T-helper 1 cell treated with Interleukin-12 subunit alpha and Interleukin-12 subunit beta and Interleukin-4 antibody, amounts not matched to agents 30 ng/mL and 1 ng/mL, for 36 hours (primary cell): ENCODE measurements at regions not wholly inside any gene's neighbourhood (a gene's known extent, or its start where the extent isn't known, plus 50 kb on each side); places are given as distances from the start of the nearest gene placed in this dataset.
"Not testable (repeated sequence)": the region's sequence is repeated elsewhere in the genome, so short reads cannot be mapped to it uniquely, and the experiment has no call there.

ENCODE experiments used
- intact Hi-C: fragments of 100-400 bp; cut with micrococcal nuclease; formaldehyde crosslinking; loops from one replicate; pipeline ENCODE4 v1.15.1; 2024

- intact Hi-C loops: no loop called here
Measured at GRCh38 chr19:28456708-28457320, 756.1 kb downstream of the UQCRFS1 start.

DNA sequence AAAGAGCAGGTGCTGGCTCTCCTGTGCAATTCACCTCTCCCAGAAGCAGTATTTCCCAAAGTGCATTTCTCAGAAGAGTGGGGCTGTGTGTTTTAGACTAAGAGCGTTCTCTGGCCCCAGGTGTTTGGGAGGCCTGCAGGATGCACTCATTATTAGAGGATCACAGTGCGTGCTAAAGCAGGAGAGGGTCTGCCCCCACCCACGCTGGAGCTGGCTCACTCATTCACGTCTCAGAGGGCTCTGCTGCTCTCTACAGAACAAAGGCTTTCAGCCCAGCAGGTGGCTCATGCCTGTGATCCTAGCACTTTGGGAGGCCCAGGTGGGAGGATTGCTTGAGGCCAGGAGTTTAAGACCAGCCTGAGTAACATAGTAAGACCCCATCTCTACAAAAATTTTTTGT is 756.7 kb downstream of the UQCRFS1 start:
- intact Hi-C loops: no loop called here

DNA sequence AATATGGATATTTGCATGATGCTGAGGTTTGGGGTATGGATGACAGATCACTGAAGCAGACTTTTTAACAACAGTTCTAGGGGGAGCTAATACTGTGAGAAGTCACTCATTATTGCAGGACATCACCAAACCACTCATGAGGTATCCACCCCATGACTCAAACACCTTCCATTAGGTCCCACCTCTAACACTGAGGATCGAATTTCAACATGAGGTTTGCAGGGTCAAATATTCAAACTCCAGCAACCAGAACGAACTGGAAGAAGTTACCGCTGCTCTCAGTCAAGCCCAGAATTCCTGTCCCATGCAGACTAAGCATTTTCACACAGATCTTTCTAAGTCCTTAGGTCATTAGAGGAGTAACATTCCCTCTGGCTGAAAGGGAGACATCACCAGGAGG is 758.9 kb downstream of the UQCRFS1 start:
- intact Hi-C loops: no loop called here

- intact Hi-C loops: no loop called here
Measured at GRCh38 chr19:28453420-28453819, 759.5 kb downstream of the UQCRFS1 start.

- intact Hi-C loops: no loop called here
Measured at GRCh38 chr19:28449803-28450202, 763.1 kb downstream of the UQCRFS1 start.

DNA sequence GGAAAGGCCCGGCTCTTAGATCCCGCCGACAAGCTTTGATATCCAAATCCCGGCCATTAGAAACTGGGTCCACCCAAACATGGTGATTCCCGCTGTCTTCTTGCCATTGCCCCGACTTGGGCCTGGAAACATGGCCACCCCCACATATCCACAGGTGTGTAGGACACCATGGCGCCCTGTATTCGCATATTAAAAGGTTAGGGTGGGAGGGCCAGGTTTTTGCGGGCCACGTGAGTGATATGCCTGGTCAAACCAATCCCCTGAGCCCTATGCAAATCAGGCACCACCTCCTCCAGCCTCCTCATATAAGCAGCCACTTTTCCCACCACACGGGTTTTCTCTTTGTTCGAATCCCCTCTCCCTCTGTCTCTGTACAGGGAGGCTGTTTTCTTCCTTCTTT is 766.4 kb downstream of the UQCRFS1 start:
- intact Hi-C loops: no loop called here

GRCh38 chr19:28445826-28446225 is 767.1 kb downstream of the UQCRFS1 start:
- intact Hi-C loops: no loop called here

DNA sequence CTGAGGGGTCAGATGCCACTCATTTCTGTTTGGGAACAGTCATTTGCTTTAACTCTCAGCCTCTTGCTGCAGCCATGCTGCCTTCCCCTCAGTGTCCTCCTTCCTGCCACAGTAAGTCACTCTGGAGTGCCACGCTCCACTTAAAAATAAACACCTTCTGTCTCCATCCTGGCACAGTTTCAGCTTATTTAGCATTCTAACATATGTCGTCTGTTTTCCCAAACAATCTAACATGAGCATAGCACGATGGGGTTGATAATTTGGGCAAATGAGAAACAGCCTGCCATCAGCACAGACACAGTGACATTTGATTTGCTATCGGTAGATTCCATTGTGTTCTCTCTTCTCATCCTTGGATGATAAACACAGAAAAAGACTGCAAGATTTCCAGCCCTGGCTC is 768.6 kb downstream of the UQCRFS1 start:
- intact Hi-C loops: no loop called here

- intact Hi-C loops: no loop called here
Measured at GRCh38 chr19:28443361-28443760, 769.6 kb downstream of the UQCRFS1 start.

DNA sequence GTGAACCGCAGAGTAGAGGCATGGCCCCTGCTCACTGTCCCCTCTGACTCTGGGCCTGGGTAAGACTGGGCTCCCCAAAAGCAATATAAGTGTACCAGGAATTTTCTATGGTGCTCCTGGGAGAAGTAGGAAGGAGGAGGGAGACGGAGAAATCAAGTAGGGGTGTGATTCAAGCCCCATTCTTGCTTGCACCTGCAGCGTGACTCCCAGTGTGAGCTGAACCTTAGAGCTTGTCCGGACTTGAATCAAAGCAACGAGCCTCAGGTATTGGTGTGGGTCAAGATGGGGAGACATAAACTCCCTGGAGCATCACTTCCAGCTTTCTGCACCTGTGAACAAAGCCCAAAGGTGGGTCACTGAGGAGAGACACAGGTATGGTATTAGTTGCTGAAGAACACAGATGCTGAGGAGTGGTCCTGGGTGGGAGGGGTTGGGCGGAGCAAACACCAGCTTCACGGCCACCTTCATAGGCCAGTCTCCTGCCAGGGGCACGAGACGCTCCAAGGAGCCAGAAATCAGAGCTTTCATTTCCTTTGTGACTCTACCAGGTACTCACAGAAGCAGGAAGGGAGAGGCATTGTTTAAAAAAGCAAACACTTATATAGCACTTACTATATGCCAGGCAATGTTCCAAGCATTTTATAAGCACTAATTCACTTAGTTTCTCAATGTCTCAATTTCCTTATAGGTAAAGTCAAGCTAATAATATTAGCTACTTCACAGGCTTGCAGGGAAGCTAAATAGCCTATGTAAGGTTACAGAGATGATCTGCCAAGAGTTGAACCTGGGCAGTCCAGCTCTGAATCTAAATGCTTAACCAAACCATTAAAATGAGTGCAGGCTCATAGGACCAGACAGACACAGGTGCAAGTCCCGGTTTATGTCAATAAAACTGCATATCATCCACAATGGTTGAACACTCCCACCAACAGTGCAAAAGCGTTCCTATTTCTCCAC is 775.3 kb downstream of the UQCRFS1 start:
- intact Hi-C loops: no loop called here

GRCh38 chr19:28436320-28436719 is 776.6 kb downstream of the UQCRFS1 start:
- intact Hi-C loops: no loop called here

- intact Hi-C loops: no loop called here
Measured at GRCh38 chr19:28435551-28436271, 777.2 kb downstream of the UQCRFS1 start.

DNA sequence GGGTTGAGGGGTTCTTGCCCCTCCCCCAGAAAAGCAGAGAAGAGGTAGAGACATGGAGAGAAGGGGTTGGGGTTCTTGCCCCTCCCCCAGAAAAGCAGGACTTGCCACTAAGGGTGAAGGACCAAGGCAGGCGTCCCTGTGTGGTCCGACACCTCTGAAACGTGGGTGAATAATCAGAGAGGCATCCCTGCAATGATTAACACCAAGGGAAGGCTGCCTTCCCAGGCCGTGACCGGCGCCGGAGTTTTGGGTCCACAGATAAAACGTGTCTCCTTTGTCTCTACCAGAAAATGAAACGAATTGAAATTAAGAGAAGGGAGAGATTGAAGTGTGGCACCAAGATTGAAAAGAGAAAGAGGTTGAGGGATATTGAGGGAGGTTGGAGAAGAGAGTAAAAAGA is 778.2 kb downstream of the UQCRFS1 start:
- intact Hi-C loops: not testable (repeated sequence)

DNA sequence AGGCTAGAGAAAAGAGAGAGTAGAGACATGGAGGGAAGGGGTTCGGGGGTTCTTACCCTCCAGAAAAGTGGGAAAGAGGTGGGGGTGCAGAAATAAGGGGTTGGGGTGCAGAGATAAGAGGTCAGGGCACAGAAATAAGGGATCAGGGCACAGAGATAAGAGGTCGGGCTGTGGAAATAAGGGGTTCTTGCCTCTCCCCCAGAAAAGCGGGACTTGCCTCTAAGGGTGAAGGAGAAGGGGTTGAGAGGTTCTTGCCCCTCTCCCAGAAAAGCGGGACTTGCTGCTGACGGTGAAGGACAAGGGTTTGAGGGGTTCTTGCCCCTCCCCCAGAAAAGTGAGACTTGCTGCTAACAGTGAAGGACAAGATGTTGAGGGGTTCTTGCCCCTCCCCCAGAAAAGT is 778.6 kb downstream of the UQCRFS1 start:
- intact Hi-C loops: not testable (repeated sequence)

DNA sequence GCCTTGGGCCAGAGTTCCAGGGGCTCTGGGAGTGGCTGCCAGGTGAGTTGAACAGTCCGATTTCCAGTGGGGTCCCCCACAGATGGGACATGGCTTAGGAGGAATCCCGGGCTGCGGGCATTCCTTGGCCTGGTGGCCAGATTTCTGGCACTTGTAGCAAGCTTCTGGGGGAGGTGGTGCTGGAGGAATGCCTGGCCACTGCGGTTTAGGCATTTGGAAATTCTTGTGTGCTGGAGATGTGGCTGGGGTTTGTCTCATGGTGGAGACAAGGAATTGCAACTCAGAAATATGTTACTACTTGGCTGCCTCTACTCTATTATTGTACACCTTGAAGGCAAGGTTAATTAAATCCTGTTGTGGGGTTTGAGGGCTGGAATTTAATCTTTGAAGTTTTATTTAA is 779.8 kb downstream of the UQCRFS1 start:
- intact Hi-C loops: not testable (repeated sequence)

DNA sequence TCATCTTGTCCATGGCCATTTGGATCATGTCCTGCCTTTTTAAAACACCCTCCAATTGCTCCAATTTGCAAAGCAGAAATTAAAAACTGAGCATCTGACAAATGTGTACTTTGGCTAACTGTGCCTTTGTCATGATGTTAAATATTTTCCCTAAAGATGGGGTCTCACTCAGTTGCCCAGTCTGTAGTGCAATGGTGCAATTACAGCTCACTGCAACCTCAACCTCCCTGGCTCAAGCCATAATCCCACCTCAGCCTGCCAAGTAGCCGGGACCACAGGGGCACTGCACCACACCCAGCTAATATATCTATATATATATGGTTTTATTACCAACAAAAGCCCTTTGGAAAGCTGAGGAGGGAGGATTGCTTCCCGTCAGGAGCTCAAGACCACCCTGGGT is 782.7 kb downstream of the UQCRFS1 start:
- intact Hi-C loops: no loop called here

DNA sequence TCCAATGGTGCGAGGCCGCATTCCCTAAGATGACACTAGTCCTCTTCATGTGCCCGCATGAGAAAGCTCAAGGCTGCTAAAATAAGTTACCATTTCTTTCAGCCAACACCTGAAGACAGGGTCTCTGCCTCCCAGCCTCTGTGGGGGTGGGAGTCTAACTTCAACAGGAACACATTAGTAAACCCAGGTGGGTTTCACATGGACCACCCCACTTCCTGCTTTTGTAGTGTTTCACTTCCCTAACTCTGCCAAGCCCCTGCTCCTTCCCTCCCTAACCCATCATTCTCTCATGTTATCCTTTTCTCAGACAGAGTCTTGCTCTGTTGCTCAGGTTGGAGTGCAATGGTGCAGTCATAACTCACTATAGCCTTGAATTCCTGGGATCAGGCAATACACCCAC is 783.6 kb downstream of the UQCRFS1 start:
- intact Hi-C loops: loop anchor here (5.0 kb wide), 1 partner anchor 42 kb away; no protein-coding TSS in a partner anchor

DNA sequence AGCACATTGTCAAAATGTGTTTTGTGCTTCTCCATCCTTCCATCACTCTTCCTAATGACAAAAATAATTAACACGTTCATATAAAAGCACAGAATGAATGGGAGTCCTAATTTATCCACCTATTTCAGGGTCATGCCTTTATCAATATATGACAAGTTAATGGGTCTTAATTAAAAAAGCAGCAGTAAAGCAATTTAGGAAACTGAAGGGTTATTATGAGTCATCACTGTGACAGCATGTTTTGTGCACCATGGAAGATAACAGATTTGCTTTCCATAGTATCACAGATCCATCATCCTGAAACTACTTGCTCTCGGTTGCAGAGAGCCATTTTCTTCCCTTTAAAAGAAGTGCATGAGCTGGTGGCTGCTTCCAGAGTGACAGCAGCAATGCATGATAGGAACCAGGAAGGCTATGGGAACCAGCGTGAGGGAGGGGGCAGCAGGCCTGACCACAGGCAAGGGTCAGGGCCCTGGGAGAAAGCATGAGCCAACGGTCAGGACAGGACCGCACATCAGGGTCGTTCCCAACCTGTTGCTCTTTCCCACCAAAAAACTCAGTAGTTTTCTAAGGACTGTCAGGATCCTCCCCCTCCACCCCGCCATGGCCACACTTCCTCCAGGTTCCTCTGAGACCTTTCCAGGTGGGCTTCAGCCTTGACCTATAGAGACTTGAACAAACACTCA is 784.1 kb downstream of the UQCRFS1 start:
- intact Hi-C loops: loop anchor here (5.0 kb wide), 1 partner anchor 42 kb away; no protein-coding TSS in a partner anchor

DNA sequence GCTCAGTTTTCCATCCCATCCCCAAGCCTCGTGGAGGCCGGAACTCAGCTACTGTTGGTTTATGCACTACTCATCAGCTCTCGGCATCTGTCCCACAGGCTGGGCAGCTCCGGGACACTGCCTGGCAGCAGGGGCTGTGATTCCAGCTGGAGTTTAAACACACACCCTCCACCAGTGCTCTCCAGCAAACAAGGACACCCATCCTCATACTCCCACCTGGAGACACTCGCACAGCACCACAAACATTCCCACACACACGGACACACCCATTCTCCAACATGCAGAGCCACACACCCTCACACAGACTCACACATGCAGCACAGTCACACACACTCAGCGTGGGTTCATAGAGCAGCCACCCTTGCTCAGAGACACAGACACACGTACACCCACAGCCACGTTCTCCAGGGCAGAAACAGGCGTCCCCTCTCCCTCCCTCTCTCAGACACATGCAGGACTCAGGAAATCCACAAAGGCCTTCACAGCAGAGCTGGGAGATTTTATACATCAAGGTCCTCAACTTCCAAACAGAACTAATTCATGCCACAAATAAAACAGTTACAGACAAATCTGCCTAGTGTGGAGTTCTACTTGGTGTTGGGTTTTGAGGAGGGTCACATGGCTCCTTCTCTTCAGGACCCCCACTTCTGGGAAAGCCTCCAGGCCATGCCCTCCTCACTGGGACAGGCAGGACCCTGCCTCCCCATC is 785.4 kb downstream of the UQCRFS1 start:
- intact Hi-C loops: loop anchor here (5.0 kb wide), 1 partner anchor 40 kb away; no protein-coding TSS in a partner anchor

DNA sequence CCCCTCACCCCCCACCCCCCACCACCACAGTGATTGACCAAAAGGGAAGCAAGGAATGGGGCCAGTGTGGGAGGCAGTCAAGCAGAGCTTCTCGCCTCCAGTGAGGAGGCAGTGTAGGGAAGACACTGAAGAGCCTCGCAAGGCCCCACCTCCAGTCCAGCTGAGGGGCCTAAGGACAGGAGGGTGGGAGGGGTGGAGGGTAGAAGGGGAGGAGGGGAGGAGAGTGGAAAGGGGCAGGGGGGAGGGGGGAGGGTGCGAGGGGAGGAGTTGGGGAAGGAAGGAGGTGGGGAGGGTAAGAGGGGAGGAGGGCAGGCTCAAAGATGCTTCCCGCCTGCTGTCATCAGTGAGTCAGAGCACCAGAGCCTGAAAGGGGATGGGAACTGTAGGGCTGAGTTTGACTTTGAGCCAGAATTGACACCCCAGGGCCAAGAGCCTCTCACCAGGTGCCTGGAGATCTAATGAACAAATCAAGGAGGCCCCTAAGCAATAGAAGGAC is 786.2 kb downstream of the UQCRFS1 start:
- intact Hi-C loops: loop anchor here (5.0 kb wide), 1 partner anchor 39 kb away; no protein-coding TSS in a partner anchor
